ENCODE measurements at regions not wholly inside any gene's neighbourhood (a gene's known extent, or its start where the extent isn't known, plus 50 kb on each side); places are given as distances from the start of the nearest gene placed in this dataset.

GRCh38 chr10:2660276-2660675 lies 407.1 kb upstream of the PFKP start:
- no peak for ATAC-seq
- H3K9me3 ChIP-seq = peaks cover 39% of the 10 kb centered on the region

GRCh38 chr10:2659660-2660209 lies 407.6 kb upstream of the PFKP start:
- peaks cover 37% of the 10 kb centered on the region for H3K9me3 ChIP-seq
- H3K4me1 ChIP-seq (ENCODE audit: low read depth) = no peaks in the 10 kb centered on the region
- intact Hi-C loops (cut with DNase I, micrococcal nuclease) = no loop called here
- H3K36me3 ChIP-seq (ENCODE audit: low read depth) = no peaks in the 10 kb centered on the region
- DNase-seq (no peak), ATAC-seq (no peak)
- TF ChIP-seq, protein P1, sequence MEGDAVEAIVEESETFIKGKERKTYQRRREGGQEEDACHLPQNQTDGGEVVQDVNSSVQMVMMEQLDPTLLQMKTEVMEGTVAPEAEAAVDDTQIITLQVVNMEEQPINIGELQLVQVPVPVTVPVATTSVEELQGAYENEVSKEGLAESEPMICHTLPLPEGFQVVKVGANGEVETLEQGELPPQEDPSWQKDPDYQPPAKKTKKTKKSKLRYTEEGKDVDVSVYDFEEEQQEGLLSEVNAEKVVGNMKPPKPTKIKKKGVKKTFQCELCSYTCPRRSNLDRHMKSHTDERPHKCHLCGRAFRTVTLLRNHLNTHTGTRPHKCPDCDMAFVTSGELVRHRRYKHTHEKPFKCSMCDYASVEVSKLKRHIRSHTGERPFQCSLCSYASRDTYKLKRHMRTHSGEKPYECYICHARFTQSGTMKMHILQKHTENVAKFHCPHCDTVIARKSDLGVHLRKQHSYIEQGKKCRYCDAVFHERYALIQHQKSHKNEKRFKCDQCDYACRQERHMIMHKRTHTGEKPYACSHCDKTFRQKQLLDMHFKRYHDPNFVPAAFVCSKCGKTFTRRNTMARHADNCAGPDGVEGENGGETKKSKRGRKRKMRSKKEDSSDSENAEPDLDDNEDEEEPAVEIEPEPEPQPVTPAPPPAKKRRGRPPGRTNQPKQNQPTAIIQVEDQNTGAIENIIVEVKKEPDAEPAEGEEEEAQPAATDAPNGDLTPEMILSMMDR (IDR thresholded peaks at IDR 0.05) = no peak
- H3K4me3 ChIP-seq = no peak overlapping the region

More at GRCh38 chr10:2660276-2660675, 407.1 kb upstream of the PFKP start:
- DNase-seq = no peak
- TF ChIP-seq, protein P1 (IDR thresholded peaks at IDR 0.05) = no peak
- Histone ChIP-seq H3K4me3 (no peak overlapping the region), H3K4me1 (ENCODE audit: low read depth) (no peaks in the 10 kb centered on the region), H3K36me3 (ENCODE audit: low read depth) (no peaks in the 10 kb centered on the region)
- intact Hi-C loops (cut with DNase I, micrococcal nuclease) = no loop called here

DNA sequence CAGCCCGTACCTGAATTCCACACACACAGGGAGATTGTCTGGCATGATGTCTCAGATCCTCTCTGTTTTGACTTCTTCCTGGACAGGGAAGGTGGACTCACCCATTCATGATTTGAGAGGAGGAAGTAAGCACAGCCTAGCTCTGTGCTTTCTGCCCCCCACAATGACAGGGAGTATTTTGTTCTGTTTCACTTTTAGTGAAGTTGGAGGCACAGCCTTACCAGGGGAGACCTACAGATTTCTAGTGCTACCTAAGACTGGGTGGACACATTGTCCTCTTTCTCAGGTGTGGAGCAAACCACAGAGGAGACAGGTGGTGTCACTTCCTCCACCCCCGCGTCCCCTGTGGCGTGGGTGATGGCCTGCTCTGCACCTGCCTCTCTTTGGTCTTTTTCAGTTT lies 408.6 kb upstream of the PFKP start:
- H3K4me1 ChIP-seq (ENCODE audit: low read depth) = no peaks in the 10 kb centered on the region
- peaks cover 36% of the 10 kb centered on the region for H3K9me3 ChIP-seq
- H3K36me3 ChIP-seq (ENCODE audit: low read depth) = no peaks in the 10 kb centered on the region
- intact Hi-C loops (cut with DNase I, micrococcal nuclease) = no loop called here
- no peak for DNase-seq
- TF ChIP-seq, protein P1 (IDR thresholded peaks at IDR 0.05) = no peak
- no peak for ATAC-seq
- no peak overlapping the region for H3K4me3 ChIP-seq

DNA sequence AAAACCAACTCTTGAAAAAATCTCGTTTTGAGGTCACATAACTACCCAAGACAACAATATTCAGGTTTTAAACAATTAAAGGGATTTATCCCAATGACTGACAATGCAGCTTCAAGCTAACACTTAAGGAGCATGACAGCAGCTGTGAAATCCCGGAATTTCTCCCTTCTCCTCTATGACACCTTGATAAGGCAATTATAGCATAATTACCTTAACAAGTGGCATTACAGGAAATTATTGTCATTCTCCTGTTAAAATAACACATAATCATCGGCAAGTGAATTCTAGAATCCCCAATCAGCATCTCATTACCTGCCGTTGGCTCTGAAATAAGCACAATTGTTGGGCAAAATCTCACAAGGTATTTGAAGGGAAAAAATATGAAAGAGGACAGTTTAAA lies 417.0 kb upstream of the PFKP start:
- TF ChIP-seq, protein P1 (IDR thresholded peaks at IDR 0.05) = no peak
- Histone ChIP-seq H3K9me3 (peaks cover 29% of the 10 kb centered on the region), H3K4me3 (no peak overlapping the region), H3K4me1 (ENCODE audit: low read depth) (no peaks in the 10 kb centered on the region), H3K36me3 (ENCODE audit: low read depth) (no peaks in the 10 kb centered on the region)
- ATAC-seq (no peak), DNase-seq (no peak)
- intact Hi-C loops (cut with DNase I, micrococcal nuclease) = no loop called here

GRCh38 chr10:2641028-2641427 lies 426.3 kb upstream of the PFKP start:
- DNase-seq = no peak
- Histone ChIP-seq H3K36me3 (ENCODE audit: low read depth) (no peaks in the 10 kb centered on the region), H3K4me3 (no peak overlapping the region), H3K9me3 (peaks cover 26% of the 10 kb centered on the region), H3K4me1 (ENCODE audit: low read depth) (no peaks in the 10 kb centered on the region)
- TF ChIP-seq, protein P1 (IDR thresholded peaks at IDR 0.05) = no peak
- no peak for ATAC-seq
- intact Hi-C loops (cut with DNase I, micrococcal nuclease) = no loop called here

DNA sequence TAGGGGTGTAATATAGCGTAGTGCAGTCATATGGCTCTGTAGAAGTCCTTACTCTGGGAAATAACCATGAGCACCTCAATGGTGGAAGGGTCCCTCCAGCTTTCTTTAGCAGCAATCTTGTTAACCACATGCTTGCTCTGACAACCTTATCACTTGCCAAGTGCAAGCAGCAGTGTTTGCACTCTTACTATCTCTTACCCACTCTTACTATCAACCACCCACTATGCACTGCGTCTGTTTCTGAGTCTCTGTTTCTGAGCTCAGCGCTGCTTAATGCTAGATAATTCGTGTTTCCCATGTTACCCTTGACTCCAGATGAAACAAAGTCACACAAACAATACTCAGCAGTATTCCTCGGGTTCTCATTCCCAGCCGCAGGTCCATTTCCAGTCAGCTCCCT lies 433.7 kb upstream of the PFKP start:
- Histone ChIP-seq H3K36me3 (ENCODE audit: low read depth) (no peaks in the 10 kb centered on the region), H3K4me3 (no peak overlapping the region), H3K4me1 (ENCODE audit: low read depth) (no peaks in the 10 kb centered on the region), H3K9me3 (peaks cover 38% of the 10 kb centered on the region)
- intact Hi-C loops (cut with DNase I, micrococcal nuclease) = no loop called here
- no peak for ATAC-seq
- no peak for DNase-seq
- TF ChIP-seq, protein P1 (IDR thresholded peaks at IDR 0.05) = no peak

All from mucosa of descending colon (tissue), 3 donors.